ENCODE measurements at regions not wholly inside any gene's neighbourhood (a gene's known extent, or its start where the extent isn't known, plus 50 kb on each side); places are given as distances from the start of the nearest gene placed in this dataset.

- no peaks in the 10 kb centered on the region for H3K27me3 ChIP-seq (ENCODE audit: insufficient read depth, low read length)
- FAIRE-seq = no peak
- H3K4me3 ChIP-seq (ENCODE audit: insufficient read depth, low read depth, low read length) = no peak overlapping the region
- Mint-ChIP-seq H3K36me3 (ENCODE audit: low read depth, unreplicated experiment) (no peaks in the 10 kb centered on the region), H3K27ac (ENCODE audit: unreplicated experiment) (no peak overlapping the region), H3K4me1 (ENCODE audit: low read depth, unreplicated experiment) (peaks cover 19% of the 10 kb centered on the region), H3K9me3 (ENCODE audit: unreplicated experiment) (peaks cover 5% of the 10 kb centered on the region), H3K27me3 (ENCODE audit: low read depth, unreplicated experiment) (peaks cover 1% of the 10 kb centered on the region), H3K4me3 (ENCODE audit: unreplicated experiment) (no peak overlapping the region)
- no peak for DNase-seq (ENCODE audit: low read depth)
- H3K9ac ChIP-seq (ENCODE audit: low read length) = no peak overlapping the region
- H3K36me3 ChIP-seq (ENCODE audit: insufficient read depth, low read length) = no peaks in the 10 kb centered on the region
- H4K20me1 ChIP-seq (ENCODE audit: insufficient read depth, low read length) = no peaks in the 10 kb centered on the region
- H3K79me2 ChIP-seq (ENCODE audit: insufficient read depth, low read length) = no peaks in the 10 kb centered on the region
- TF ChIP-seq CTCF (IDR thresholded peaks at IDR 0.05; ENCODE audit: insufficient read depth, low read depth, low read length) (no peak), EZH2 (IDR thresholded peaks at IDR 0.05; ENCODE audit: insufficient read depth, low read length) (no peak)
- no peak overlapping the region for H3K4me2 ChIP-seq (ENCODE audit: low read length)
- H2AFZ ChIP-seq (ENCODE audit: low read depth, low read length) = no peak overlapping the region
- H3K27ac ChIP-seq (ENCODE audit: low read depth, low read length) = no peak overlapping the region
- H3K4me1 ChIP-seq (ENCODE audit: insufficient read depth, low read length) = peaks cover 19% of the 10 kb centered on the region
- no peaks in the 10 kb centered on the region for H3K9me3 ChIP-seq (ENCODE audit: insufficient read depth, low read depth, low read length)
These were observed 153.7 kb downstream of the HHIPL2 start for GRCh38 chr1:222394224-222394623.

- Histone ChIP-seq H3K36me3 (ENCODE audit: insufficient read depth, low read length) (no peaks in the 10 kb centered on the region), H3K4me1 (ENCODE audit: insufficient read depth, low read length) (peaks cover 19% of the 10 kb centered on the region), H3K27ac (ENCODE audit: low read depth, low read length) (peak overlapping the region; percentile 59), H2AFZ (ENCODE audit: low read depth, low read length) (no peak overlapping the region), H3K27me3 (ENCODE audit: insufficient read depth, low read length) (no peaks in the 10 kb centered on the region), H3K9ac (ENCODE audit: low read length) (peak overlapping the region; percentile 43), H4K20me1 (ENCODE audit: insufficient read depth, low read length) (no peaks in the 10 kb centered on the region), H3K4me2 (ENCODE audit: low read length) (peak overlapping the region; percentile 33), H3K9me3 (ENCODE audit: insufficient read depth, low read depth, low read length) (no peaks in the 10 kb centered on the region), H3K4me3 (ENCODE audit: insufficient read depth, low read depth, low read length) (no peak overlapping the region), H3K79me2 (ENCODE audit: insufficient read depth, low read length) (no peaks in the 10 kb centered on the region)
- DNase-seq (ENCODE audit: low read depth) = peak; percentile 86
- Mint-ChIP-seq H3K4me1 (ENCODE audit: low read depth, unreplicated experiment) (peaks cover 19% of the 10 kb centered on the region), H3K9me3 (ENCODE audit: unreplicated experiment) (peaks cover 5% of the 10 kb centered on the region), H3K27me3 (ENCODE audit: low read depth, unreplicated experiment) (no peaks in the 10 kb centered on the region), H3K27ac (ENCODE audit: unreplicated experiment) (no peak overlapping the region), H3K4me3 (ENCODE audit: unreplicated experiment) (no peak overlapping the region), H3K36me3 (ENCODE audit: low read depth, unreplicated experiment) (no peaks in the 10 kb centered on the region)
- FAIRE-seq = no peak
- no peak for TF ChIP-seq CTCF (IDR thresholded peaks at IDR 0.05; ENCODE audit: insufficient read depth, low read depth, low read length)
- TF ChIP-seq EZH2 (IDR thresholded peaks at IDR 0.05; ENCODE audit: insufficient read depth, low read length) = no peak
These were observed 155.3 kb downstream of the HHIPL2 start for GRCh38 chr1:222392556-222392955.

- H3K4me3 Mint-ChIP-seq (ENCODE audit: unreplicated experiment) = no peak overlapping the region
- H3K27ac ChIP-seq (ENCODE audit: low read depth, low read length) = peak overlapping the region; percentile 32
- peaks cover 19% of the 10 kb centered on the region for H3K4me1 Mint-ChIP-seq (ENCODE audit: low read depth, unreplicated experiment)
- peak overlapping the region; percentile 44 for H3K9ac ChIP-seq (ENCODE audit: low read length)
- no peak for FAIRE-seq
- H3K4me2 ChIP-seq (ENCODE audit: low read length) = peak overlapping the region; percentile 32
- no peak for TF ChIP-seq CTCF (IDR thresholded peaks at IDR 0.05; ENCODE audit: insufficient read depth, low read depth, low read length)
- no peak for TF ChIP-seq EZH2 (IDR thresholded peaks at IDR 0.05; ENCODE audit: insufficient read depth, low read length)
- no peaks in the 10 kb centered on the region for H3K27me3 Mint-ChIP-seq (ENCODE audit: low read depth, unreplicated experiment)
- no peak overlapping the region for H3K27ac Mint-ChIP-seq (ENCODE audit: unreplicated experiment)
- peaks cover 5% of the 10 kb centered on the region for H3K9me3 Mint-ChIP-seq (ENCODE audit: unreplicated experiment)
- no peaks in the 10 kb centered on the region for H3K36me3 ChIP-seq (ENCODE audit: insufficient read depth, low read length)
- H3K4me3 ChIP-seq (ENCODE audit: insufficient read depth, low read depth, low read length) = no peak overlapping the region
- H4K20me1 ChIP-seq (ENCODE audit: insufficient read depth, low read length) = no peaks in the 10 kb centered on the region
- no peaks in the 10 kb centered on the region for H3K79me2 ChIP-seq (ENCODE audit: insufficient read depth, low read length)
- peak overlapping the region; percentile 13 for H2AFZ ChIP-seq (ENCODE audit: low read depth, low read length)
- H3K27me3 ChIP-seq (ENCODE audit: insufficient read depth, low read length) = no peaks in the 10 kb centered on the region
- H3K9me3 ChIP-seq (ENCODE audit: insufficient read depth, low read depth, low read length) = no peaks in the 10 kb centered on the region
- peak; percentile 76 for DNase-seq (ENCODE audit: low read depth)
- H3K36me3 Mint-ChIP-seq (ENCODE audit: low read depth, unreplicated experiment) = no peaks in the 10 kb centered on the region
- peaks cover 19% of the 10 kb centered on the region for H3K4me1 ChIP-seq (ENCODE audit: insufficient read depth, low read length)
These were observed 157.7 kb downstream of the HHIPL2 start for GRCh38 chr1:222390181-222390580.
